Glutamatergic neuron (in vitro differentiated cells): ENCODE measurements at regions not wholly inside any gene's neighbourhood (a gene's known extent, or its start where the extent isn't known, plus 50 kb on each side); places are given as distances from the start of the nearest gene placed in this dataset.
A peak's percentile ranks its signal among the peaks of the same experiment; 100 is the strongest.

Source experiments
- DNase-seq: peaks from one replicate; pipeline ENCODE4 v3.0.0; 2022
- H3K27ac Mint-ChIP-seq: one replicate; pipeline ENCODE4 v1.8.0; 2020; ENCODE audit warnings: mild to moderate bottlenecking, mixed read lengths, inconsistent platforms; ENCODE audit not compliant: unreplicated experiment
- H3K27me3 Mint-ChIP-seq: one replicate; pipeline ENCODE4 v1.8.0; 2020; ENCODE audit warnings: mild to moderate bottlenecking, moderate library complexity, mixed read lengths, inconsistent platforms; ENCODE audit not compliant: unreplicated experiment
- H3K36me3 Mint-ChIP-seq: one replicate; pipeline ENCODE4 v1.8.0; 2020; ENCODE audit warnings: mild to moderate bottlenecking, mixed read lengths, inconsistent platforms; ENCODE audit not compliant: unreplicated experiment
- H3K4me1 Mint-ChIP-seq: one replicate; pipeline ENCODE4 v1.8.0; 2020; ENCODE audit warnings: mild to moderate bottlenecking, low read depth, mixed read lengths, inconsistent platforms; ENCODE audit not compliant: unreplicated experiment
- H3K4me3 Mint-ChIP-seq: one replicate; pipeline ENCODE4 v1.8.0; 2020; ENCODE audit warnings: mild to moderate bottlenecking, mixed read lengths, inconsistent platforms; ENCODE audit not compliant: unreplicated experiment
- H3K9me3 Mint-ChIP-seq: one replicate; pipeline ENCODE4 v1.8.0; 2020; ENCODE audit warnings: mild to moderate bottlenecking, moderate library complexity, mixed read lengths, inconsistent platforms; ENCODE audit not compliant: unreplicated experiment
- TF ChIP-seq, protein P1 (sequence below): fragments of 200-600 bp; sonication (generic); IDR thresholded peaks from one replicate; pipeline ENCODE4 v1.5.0; 2021; ENCODE audit not compliant: partially characterized antibody, unreplicated experiment

DNA sequence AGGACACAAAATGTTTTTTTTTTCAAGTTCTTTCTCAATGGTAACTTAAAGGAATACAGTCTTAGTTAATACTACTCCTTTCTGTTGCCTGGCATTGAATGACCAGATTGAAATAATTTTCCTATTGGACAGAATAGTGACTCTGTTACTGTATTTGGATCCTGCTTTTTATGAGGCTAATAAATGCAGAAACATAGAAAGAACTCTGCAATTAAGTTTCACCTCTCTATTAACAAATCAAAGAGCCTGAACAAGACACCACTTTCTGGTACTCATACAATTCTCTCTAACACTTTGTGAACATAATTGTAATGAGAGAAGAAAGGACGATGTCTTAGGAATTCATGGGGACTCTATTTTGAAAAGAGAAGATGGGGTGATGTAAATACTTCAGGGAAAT lies 308.4 kb upstream of the ROBO2 start:
- no peaks in the 10 kb centered on the region for H3K9me3 Mint-ChIP-seq
- H3K4me1 Mint-ChIP-seq: no peaks in the 10 kb centered on the region
- DNase-seq: no peak
- TF ChIP-seq, protein P1, sequence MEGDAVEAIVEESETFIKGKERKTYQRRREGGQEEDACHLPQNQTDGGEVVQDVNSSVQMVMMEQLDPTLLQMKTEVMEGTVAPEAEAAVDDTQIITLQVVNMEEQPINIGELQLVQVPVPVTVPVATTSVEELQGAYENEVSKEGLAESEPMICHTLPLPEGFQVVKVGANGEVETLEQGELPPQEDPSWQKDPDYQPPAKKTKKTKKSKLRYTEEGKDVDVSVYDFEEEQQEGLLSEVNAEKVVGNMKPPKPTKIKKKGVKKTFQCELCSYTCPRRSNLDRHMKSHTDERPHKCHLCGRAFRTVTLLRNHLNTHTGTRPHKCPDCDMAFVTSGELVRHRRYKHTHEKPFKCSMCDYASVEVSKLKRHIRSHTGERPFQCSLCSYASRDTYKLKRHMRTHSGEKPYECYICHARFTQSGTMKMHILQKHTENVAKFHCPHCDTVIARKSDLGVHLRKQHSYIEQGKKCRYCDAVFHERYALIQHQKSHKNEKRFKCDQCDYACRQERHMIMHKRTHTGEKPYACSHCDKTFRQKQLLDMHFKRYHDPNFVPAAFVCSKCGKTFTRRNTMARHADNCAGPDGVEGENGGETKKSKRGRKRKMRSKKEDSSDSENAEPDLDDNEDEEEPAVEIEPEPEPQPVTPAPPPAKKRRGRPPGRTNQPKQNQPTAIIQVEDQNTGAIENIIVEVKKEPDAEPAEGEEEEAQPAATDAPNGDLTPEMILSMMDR: no peak
- no peaks in the 10 kb centered on the region for H3K27me3 Mint-ChIP-seq
- H3K27ac Mint-ChIP-seq: no peak overlapping the region
- H3K36me3 Mint-ChIP-seq: no peaks in the 10 kb centered on the region
- no peak overlapping the region for H3K4me3 Mint-ChIP-seq

DNA sequence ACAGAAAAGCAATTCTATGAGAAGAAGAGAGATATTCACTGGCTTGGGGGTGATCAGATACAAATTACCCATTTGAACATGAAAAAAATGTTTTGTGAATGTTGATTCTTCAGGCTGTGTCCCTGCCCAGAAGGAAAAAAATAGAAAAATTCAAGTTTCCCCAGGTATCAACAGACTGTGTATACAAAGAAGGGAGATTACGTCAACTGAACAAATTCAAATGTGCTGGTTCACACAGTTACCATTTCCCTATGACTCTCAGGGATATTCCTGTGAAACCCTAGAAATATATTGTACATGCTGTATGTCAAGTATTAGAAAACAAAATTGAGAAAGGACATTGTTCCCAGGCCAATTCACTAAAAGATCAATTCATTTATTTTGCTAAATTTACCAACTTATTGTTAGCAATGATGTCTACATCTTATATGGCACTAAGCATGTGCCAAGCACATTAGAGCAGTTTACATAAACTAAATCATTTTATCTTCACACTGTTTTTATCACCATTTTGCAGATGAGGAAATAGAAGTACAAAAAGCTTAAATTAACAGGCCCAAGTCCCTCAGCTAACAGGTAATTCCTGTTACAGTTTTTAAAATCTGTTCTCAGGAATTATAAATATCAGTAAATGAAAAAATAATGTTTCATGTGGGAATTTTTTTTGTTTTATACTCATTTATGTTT lies 306.7 kb upstream of the ROBO2 start:
- Mint-ChIP-seq H3K27me3 (no peaks in the 10 kb centered on the region), H3K9me3 (no peaks in the 10 kb centered on the region), H3K27ac (no peak overlapping the region), H3K4me3 (no peak overlapping the region), H3K4me1 (no peaks in the 10 kb centered on the region), H3K36me3 (no peaks in the 10 kb centered on the region)
- TF ChIP-seq, protein P1: no peak
- no peak for DNase-seq

DNA sequence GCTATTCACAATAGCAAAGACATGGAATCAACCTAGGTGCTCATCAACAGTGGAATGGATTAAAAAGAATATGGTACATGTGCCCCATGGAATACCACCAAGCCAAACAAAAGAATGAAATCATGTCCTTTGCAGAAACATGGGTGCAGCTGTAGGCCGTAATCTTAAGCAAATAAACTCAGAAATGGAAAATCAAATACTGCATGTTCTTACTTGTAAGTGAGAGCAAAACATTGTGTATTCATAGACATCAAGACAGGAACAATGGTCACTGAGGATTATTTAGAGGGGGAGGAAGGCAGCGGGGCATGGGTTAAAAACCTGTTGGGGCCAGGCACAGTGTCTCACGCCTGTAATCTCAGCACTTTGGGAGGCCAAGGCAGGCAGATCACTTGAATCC lies 304.7 kb upstream of the ROBO2 start:
- Mint-ChIP-seq H3K27ac (no peak overlapping the region), H3K4me3 (no peak overlapping the region), H3K4me1 (no peaks in the 10 kb centered on the region), H3K9me3 (no peaks in the 10 kb centered on the region), H3K36me3 (no peaks in the 10 kb centered on the region), H3K27me3 (no peaks in the 10 kb centered on the region)
- TF ChIP-seq, protein P1: no peak
- DNase-seq: no peak

DNA sequence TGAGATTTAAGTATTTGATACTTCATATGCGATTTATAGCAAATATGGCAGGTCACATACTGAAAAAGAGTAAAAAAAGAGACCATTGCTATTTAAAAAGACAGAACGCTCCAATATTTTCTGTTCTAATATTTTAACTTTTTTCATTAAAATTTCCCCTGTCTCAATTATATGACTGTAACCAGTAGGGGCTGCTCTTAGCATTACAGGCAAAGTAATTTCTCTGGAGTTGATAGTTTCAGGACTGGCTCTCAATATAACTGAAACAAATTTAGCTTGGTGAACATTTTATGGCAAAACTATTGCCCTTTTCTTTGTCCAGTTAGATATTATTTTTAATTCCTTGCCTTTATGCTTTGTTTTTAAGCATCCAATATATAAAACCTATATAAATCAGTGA lies 286.3 kb upstream of the ROBO2 start:
- TF ChIP-seq, protein P1: peak; percentile 38
- Mint-ChIP-seq H3K9me3 (no peaks in the 10 kb centered on the region), H3K4me1 (no peaks in the 10 kb centered on the region), H3K4me3 (no peak overlapping the region), H3K27ac (no peak overlapping the region), H3K36me3 (no peaks in the 10 kb centered on the region), H3K27me3 (no peaks in the 10 kb centered on the region)
- no peak for DNase-seq

DNA sequence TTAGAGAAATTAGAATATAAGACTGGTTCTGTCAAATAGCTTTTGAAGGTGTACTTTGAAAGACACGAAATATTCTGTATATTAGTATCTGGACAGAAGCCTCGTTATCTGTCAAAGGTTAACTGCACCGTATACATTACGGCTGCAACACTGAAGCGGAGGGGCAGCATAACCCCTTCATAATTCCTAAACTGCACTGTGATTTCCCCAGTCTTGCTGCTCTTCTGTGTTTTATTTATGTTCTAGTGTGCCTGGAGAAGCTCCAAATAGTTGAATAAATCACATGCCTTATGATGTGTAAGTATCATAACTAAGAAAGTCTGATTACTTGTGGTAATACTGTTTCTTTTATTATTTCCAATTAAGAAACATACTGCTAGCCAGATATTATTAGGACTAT lies 285.7 kb upstream of the ROBO2 start:
- Mint-ChIP-seq H3K9me3 (no peaks in the 10 kb centered on the region), H3K27ac (no peak overlapping the region), H3K4me1 (no peaks in the 10 kb centered on the region), H3K4me3 (no peak overlapping the region), H3K27me3 (no peaks in the 10 kb centered on the region), H3K36me3 (no peaks in the 10 kb centered on the region)
- TF ChIP-seq, protein P1: no peak
- no peak for DNase-seq
